ENCODE measurements at regions not wholly inside any gene's neighbourhood (a gene's known extent, or its start where the extent isn't known, plus 50 kb on each side); places are given as distances from the start of the nearest gene placed in this dataset.

DNA sequence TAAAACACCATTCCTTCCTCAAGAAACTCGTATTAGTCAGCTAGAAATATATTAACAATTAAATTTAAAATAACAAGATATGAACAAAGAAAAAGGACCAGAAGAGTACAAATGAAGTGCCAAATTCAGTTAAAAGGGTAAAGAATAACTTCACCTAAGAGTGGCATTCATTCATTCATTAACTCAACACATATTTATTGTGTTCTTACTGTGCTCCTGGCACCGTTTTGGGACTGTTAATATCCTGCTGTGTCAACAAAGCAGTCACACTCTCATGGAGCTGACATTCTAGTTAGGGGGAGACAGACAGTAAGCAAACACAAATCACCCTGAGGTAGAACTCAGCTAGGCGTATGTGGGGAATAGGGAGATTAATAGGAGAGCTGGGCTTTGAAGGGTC, 123.6 kb upstream of the DPPA4 start:
- no TSS peak for BruUV-seq (replicated peaks)
- no peaks in the 10 kb centered on the region for H3K9me1 ChIP-seq (ENCODE audit: control insufficient read depth, insufficient read depth, low read length)
- FAIRE-seq: no peak
- H3K36me3 ChIP-seq (ENCODE audit: control insufficient read depth, insufficient read depth, low read length): no peaks in the 10 kb centered on the region
- DNase-seq (ENCODE audit: extremely low read depth in 1 of 4, low spot score in 3 of 4): no peak
- 0% methylated on average over 3 of the region's 3 CpGs for WGBS (ENCODE audit: insufficient coverage, low coverage, missing lambda C conversion rate)
- ATAC-seq: no peak
- CTCF ChIA-PET (ENCODE audit: low intra/inter-chr PET ratio): no interaction called here
- in situ Hi-C loops (cut with MboI) (no loop called here), intact Hi-C loops (cut with micrococcal nuclease) (no loop called here)
- no peak overlapping the region for H3K4me3 ChIP-seq
- H3K27me3 ChIP-seq (ENCODE audit: control insufficient read depth in 2 of 2, insufficient read depth in 2 of 2, low read length in 2 of 2): no peaks in the 10 kb centered on the region
- H3K9ac ChIP-seq (ENCODE audit: insufficient read depth in 1 of 2, low read depth in 2 of 2, low read length in 2 of 2): no peak overlapping the region
- no peaks in the 10 kb centered on the region for H3K4me1 ChIP-seq (replicated peaks in 1 of 2; ENCODE audit: control insufficient read depth in 2 of 2, insufficient read depth in 2 of 2, low read length in 2 of 2)
- H3K27ac ChIP-seq (ENCODE audit: extremely low read depth, low read depth, low read length): no peak overlapping the region
- no peak overlapping the region for H2AFZ ChIP-seq (ENCODE audit: low read depth, low read length)
- no peaks in the 10 kb centered on the region for H3K9me3 ChIP-seq (replicated peaks; ENCODE audit: control insufficient read depth, insufficient read depth, low read depth, low read length)
- POLR2A ChIA-PET: no interaction called here
- no peaks in the 10 kb centered on the region for H3K79me2 ChIP-seq (ENCODE audit: control insufficient read depth, insufficient read depth, low read length)
- H4K20me1 ChIP-seq (replicated peaks; ENCODE audit: control insufficient read depth, insufficient read depth, low read length): no peaks in the 10 kb centered on the region
- H3K4me2 ChIP-seq (ENCODE audit: insufficient read depth, low read length): no peak overlapping the region
- TF ChIP-seq ZC3H8 (IDR thresholded peaks at IDR 0.05): no peak
- TF ChIP-seq SFPQ (IDR thresholded peaks at IDR 0.05; ENCODE audit: low read depth, low read length): no peak
- TF ChIP-seq, protein P1, sequence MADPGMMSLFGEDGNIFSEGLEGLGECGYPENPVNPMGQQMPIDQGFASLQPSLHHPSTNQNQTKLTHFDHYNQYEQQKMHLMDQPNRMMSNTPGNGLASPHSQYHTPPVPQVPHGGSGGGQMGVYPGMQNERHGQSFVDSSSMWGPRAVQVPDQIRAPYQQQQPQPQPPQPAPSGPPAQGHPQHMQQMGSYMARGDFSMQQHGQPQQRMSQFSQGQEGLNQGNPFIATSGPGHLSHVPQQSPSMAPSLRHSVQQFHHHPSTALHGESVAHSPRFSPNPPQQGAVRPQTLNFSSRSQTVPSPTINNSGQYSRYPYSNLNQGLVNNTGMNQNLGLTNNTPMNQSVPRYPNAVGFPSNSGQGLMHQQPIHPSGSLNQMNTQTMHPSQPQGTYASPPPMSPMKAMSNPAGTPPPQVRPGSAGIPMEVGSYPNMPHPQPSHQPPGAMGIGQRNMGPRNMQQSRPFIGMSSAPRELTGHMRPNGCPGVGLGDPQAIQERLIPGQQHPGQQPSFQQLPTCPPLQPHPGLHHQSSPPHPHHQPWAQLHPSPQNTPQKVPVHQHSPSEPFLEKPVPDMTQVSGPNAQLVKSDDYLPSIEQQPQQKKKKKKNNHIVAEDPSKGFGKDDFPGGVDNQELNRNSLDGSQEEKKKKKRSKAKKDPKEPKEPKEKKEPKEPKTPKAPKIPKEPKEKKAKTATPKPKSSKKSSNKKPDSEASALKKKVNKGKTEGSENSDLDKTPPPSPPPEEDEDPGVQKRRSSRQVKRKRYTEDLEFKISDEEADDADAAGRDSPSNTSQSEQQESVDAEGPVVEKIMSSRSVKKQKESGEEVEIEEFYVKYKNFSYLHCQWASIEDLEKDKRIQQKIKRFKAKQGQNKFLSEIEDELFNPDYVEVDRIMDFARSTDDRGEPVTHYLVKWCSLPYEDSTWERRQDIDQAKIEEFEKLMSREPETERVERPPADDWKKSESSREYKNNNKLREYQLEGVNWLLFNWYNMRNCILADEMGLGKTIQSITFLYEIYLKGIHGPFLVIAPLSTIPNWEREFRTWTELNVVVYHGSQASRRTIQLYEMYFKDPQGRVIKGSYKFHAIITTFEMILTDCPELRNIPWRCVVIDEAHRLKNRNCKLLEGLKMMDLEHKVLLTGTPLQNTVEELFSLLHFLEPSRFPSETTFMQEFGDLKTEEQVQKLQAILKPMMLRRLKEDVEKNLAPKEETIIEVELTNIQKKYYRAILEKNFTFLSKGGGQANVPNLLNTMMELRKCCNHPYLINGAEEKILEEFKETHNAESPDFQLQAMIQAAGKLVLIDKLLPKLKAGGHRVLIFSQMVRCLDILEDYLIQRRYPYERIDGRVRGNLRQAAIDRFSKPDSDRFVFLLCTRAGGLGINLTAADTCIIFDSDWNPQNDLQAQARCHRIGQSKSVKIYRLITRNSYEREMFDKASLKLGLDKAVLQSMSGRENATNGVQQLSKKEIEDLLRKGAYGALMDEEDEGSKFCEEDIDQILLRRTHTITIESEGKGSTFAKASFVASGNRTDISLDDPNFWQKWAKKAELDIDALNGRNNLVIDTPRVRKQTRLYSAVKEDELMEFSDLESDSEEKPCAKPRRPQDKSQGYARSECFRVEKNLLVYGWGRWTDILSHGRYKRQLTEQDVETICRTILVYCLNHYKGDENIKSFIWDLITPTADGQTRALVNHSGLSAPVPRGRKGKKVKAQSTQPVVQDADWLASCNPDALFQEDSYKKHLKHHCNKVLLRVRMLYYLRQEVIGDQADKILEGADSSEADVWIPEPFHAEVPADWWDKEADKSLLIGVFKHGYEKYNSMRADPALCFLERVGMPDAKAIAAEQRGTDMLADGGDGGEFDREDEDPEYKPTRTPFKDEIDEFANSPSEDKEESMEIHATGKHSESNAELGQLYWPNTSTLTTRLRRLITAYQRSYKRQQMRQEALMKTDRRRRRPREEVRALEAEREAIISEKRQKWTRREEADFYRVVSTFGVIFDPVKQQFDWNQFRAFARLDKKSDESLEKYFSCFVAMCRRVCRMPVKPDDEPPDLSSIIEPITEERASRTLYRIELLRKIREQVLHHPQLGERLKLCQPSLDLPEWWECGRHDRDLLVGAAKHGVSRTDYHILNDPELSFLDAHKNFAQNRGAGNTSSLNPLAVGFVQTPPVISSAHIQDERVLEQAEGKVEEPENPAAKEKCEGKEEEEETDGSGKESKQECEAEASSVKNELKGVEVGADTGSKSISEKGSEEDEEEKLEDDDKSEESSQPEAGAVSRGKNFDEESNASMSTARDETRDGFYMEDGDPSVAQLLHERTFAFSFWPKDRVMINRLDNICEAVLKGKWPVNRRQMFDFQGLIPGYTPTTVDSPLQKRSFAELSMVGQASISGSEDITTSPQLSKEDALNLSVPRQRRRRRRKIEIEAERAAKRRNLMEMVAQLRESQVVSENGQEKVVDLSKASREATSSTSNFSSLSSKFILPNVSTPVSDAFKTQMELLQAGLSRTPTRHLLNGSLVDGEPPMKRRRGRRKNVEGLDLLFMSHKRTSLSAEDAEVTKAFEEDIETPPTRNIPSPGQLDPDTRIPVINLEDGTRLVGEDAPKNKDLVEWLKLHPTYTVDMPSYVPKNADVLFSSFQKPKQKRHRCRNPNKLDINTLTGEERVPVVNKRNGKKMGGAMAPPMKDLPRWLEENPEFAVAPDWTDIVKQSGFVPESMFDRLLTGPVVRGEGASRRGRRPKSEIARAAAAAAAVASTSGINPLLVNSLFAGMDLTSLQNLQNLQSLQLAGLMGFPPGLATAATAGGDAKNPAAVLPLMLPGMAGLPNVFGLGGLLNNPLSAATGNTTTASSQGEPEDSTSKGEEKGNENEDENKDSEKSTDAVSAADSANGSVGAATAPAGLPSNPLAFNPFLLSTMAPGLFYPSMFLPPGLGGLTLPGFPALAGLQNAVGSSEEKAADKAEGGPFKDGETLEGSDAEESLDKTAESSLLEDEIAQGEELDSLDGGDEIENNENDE (IDR thresholded peaks at IDR 0.05; ENCODE audit: low read depth, low read length): no peak
- TF ChIP-seq ID3 (CRISPR knock-in tag; IDR thresholded peaks at IDR 0.05): no peak
- no peak for TF ChIP-seq ID3 (tag; IDR thresholded peaks at IDR 0.05)
- TF ChIP-seq COPS2 (conservative IDR thresholded peaks at IDR 0.05): no peak
- no peak for TF ChIP-seq GABPA (tag; conservative IDR thresholded peaks at IDR 0.05; ENCODE audit: low read depth)
- no peak for TF ChIP-seq RBM15 (IDR thresholded peaks at IDR 0.05; ENCODE audit: insufficient read depth, low read length)
- TF ChIP-seq ZNF551 (CRISPR knock-in tag; IDR thresholded peaks at IDR 0.05): no peak
- no peak for TF ChIP-seq SREBF1 (IDR thresholded peaks at IDR 0.05; ENCODE audit: borderline replicate concordance, low read depth, low read length)

All from K562 (cell line).